CD8-positive, alpha-beta memory T cell (primary cell): ENCODE measurements at regions not wholly inside any gene's neighbourhood (a gene's known extent, or its start where the extent isn't known, plus 50 kb on each side); places are given as distances from the start of the nearest gene placed in this dataset.

ENCODE experiments used
- CTCF ChIA-PET: fragments of 350-600 bp; sonication (Branson Sonifier 250); formaldehyde crosslinking; loops from one replicate; lab custom pipeline; 2021; ENCODE audit warnings: antibody characterized with exemption; lab: Charles Lee
- POLR2A ChIA-PET: fragments of 350-600 bp; sonication (Branson Sonifier 250); formaldehyde crosslinking; loops from one replicate; lab custom pipeline; 2021; ENCODE audit warnings: antibody characterized with exemption; lab: Charles Lee
- DNase-seq, 5 donors: peaks; one replicate each; pipeline versions ENCODE4 v3.0.0 to v3.0.0-alpha.2; 2020 to 2022; ENCODE audit warnings: mixed read lengths in 1 of 5
- H3K27ac ChIP-seq: one replicate; pipeline ENCODE4 v1.7.0; 2013; ENCODE audit warnings: low read depth, mild to moderate bottlenecking, low read length, moderate library complexity
- H3K27me3 ChIP-seq: 2 replicates; pipeline ENCODE4 v1.7.0; 2013; ENCODE audit warnings: low read length, mild to moderate bottlenecking; ENCODE audit not compliant: insufficient read depth, poor library complexity, severe bottlenecking
- H3K36me3 ChIP-seq: 2 replicates; pipeline ENCODE4 v1.7.0; 2013; ENCODE audit warnings: mild to moderate bottlenecking, low read length, moderate library complexity; ENCODE audit not compliant: insufficient read depth
- H3K4me1 ChIP-seq: 2 replicates; pipeline ENCODE4 v1.7.0; 2013; ENCODE audit warnings: mild to moderate bottlenecking, low read length, moderate library complexity; ENCODE audit not compliant: insufficient read depth
- H3K4me3 ChIP-seq: 2 replicates; pipeline ENCODE4 v1.7.0; 2013; ENCODE audit warnings: mild to moderate bottlenecking, low read length
- H3K9me3 ChIP-seq: 2 replicates; pipeline ENCODE4 v1.7.0; 2013; ENCODE audit warnings: mild to moderate bottlenecking, low read length
- H3K27ac Mint-ChIP-seq, 8 donors: one replicate each; pipeline ENCODE4 v1.8.0; 2020 to 2021; ENCODE audit warnings: mixed read lengths in 8 of 8, mild to moderate bottlenecking in 6 of 8, inconsistent platforms in 3 of 8, moderate library complexity in 3 of 8
- H3K27me3 Mint-ChIP-seq, 2 donors: one replicate each; pipeline ENCODE4 v1.8.0; 2020 to 2021; ENCODE audit warnings: mixed read lengths in 2 of 2, mild to moderate bottlenecking in 1 of 2, moderate library complexity in 1 of 2
- H3K36me3 Mint-ChIP-seq, 3 donors: one replicate each; pipeline ENCODE4 v1.8.0; 2020 to 2021; ENCODE audit warnings: mixed read lengths in 3 of 3, inconsistent platforms in 1 of 3, mild to moderate bottlenecking in 1 of 3
- H3K4me1 Mint-ChIP-seq, 3 donors: one replicate each; pipeline ENCODE4 v1.8.0; 2020 to 2021; ENCODE audit warnings: mixed read lengths in 3 of 3, inconsistent platforms in 1 of 3, mild to moderate bottlenecking in 1 of 3
- H3K4me3 Mint-ChIP-seq, 7 donors: one replicate each; pipeline ENCODE4 v1.8.0; 2020 to 2021; ENCODE audit warnings: mixed read lengths in 7 of 7, mild to moderate bottlenecking in 6 of 7, moderate library complexity in 4 of 7, inconsistent platforms in 2 of 7
- H3K9me3 Mint-ChIP-seq, 5 donors: one replicate each; pipeline ENCODE4 v1.8.0; 2020 to 2022; ENCODE audit warnings: mixed read lengths in 5 of 5, mild to moderate bottlenecking in 3 of 5, moderate library complexity in 2 of 5, inconsistent platforms in 1 of 5

GRCh38 chr10:106450966-106451365, 713.5 kb downstream of the SORCS1 start:
- Mint-ChIP-seq H3K27me3 (no peaks in the 10 kb centered on the region), H3K4me3 (no peak overlapping the region), H3K9me3 (peaks cover 5 to 25% (median 10%) of the 10 kb centered on the region in 5 donors), H3K4me1 (no peaks in the 10 kb centered on the region), H3K27ac (no peak overlapping the region), H3K36me3 (no peaks in the 10 kb centered on the region)
- H3K4me3 ChIP-seq, result no peak overlapping the region
- no peak for DNase-seq
- no peaks in the 10 kb centered on the region for H3K36me3 ChIP-seq
- H3K27ac ChIP-seq, result no peak overlapping the region
- no peaks in the 10 kb centered on the region for H3K9me3 ChIP-seq
- H3K27me3 ChIP-seq, result no peaks in the 10 kb centered on the region
- ChIA-PET POLR2A (no interaction called here), CTCF (no interaction called here)
- no peaks in the 10 kb centered on the region for H3K4me1 ChIP-seq

GRCh38 chr10:106446920-106447319, 717.6 kb downstream of the SORCS1 start:
- Histone ChIP-seq H3K27me3 (no peaks in the 10 kb centered on the region), H3K36me3 (no peaks in the 10 kb centered on the region), H3K9me3 (no peaks in the 10 kb centered on the region), H3K4me1 (no peaks in the 10 kb centered on the region), H3K4me3 (no peak overlapping the region), H3K27ac (no peak overlapping the region)
- Mint-ChIP-seq H3K4me3 (no peak overlapping the region), H3K36me3 (no peaks in the 10 kb centered on the region), H3K4me1 (no peaks in the 10 kb centered on the region), H3K27ac (no peak overlapping the region), H3K27me3 (no peaks in the 10 kb centered on the region), H3K9me3 (peaks cover 8 to 28% (median 18%) of the 10 kb centered on the region in 5 donors)
- POLR2A ChIA-PET, result no interaction called here
- CTCF ChIA-PET, result no interaction called here
- DNase-seq, result no peak

GRCh38 chr10:106442223-106442622, 722.3 kb downstream of the SORCS1 start:
- POLR2A ChIA-PET, result no interaction called here

GRCh38 chr10:106440767-106441166, 723.7 kb downstream of the SORCS1 start:
- H3K27me3 ChIP-seq, result no peaks in the 10 kb centered on the region
- H3K4me3 ChIP-seq, result no peak overlapping the region
- no peak overlapping the region for H3K4me3 Mint-ChIP-seq
- no peaks in the 10 kb centered on the region for H3K36me3 Mint-ChIP-seq
- CTCF ChIA-PET, result no interaction called here
- peaks cover 3 to 21% (median 8%) of the 10 kb centered on the region in 5 donors for H3K9me3 Mint-ChIP-seq
- POLR2A ChIA-PET, result no interaction called here
- no peak overlapping the region for H3K27ac ChIP-seq
- DNase-seq, result no peak
- H3K27ac Mint-ChIP-seq, result no peak overlapping the region
- no peaks in the 10 kb centered on the region for H3K27me3 Mint-ChIP-seq
- no peaks in the 10 kb centered on the region for H3K4me1 Mint-ChIP-seq
- no peaks in the 10 kb centered on the region for H3K9me3 ChIP-seq
- no peaks in the 10 kb centered on the region for H3K4me1 ChIP-seq
- H3K36me3 ChIP-seq, result no peaks in the 10 kb centered on the region

More at GRCh38 chr10:106442223-106442622, 722.3 kb downstream of the SORCS1 start:
- no peaks in the 10 kb centered on the region for H3K27me3 Mint-ChIP-seq
- Histone ChIP-seq H3K27me3 (no peaks in the 10 kb centered on the region), H3K9me3 (no peaks in the 10 kb centered on the region), H3K4me1 (no peaks in the 10 kb centered on the region), H3K36me3 (no peaks in the 10 kb centered on the region), H3K27ac (no peak overlapping the region), H3K4me3 (no peak overlapping the region)
- no peaks in the 10 kb centered on the region for H3K36me3 Mint-ChIP-seq
- no peak overlapping the region for H3K27ac Mint-ChIP-seq
- no peaks in the 10 kb centered on the region for H3K4me1 Mint-ChIP-seq
- CTCF ChIA-PET, result no interaction called here
- peaks cover 3 to 27% (median 13%) of the 10 kb centered on the region in 5 donors for H3K9me3 Mint-ChIP-seq
- H3K4me3 Mint-ChIP-seq, result no peak overlapping the region
- DNase-seq, result no peak

GRCh38 chr10:106440355-106440754, 724.2 kb downstream of the SORCS1 start:
- Mint-ChIP-seq H3K27me3 (no peaks in the 10 kb centered on the region), H3K27ac (no peak overlapping the region), H3K4me1 (no peaks in the 10 kb centered on the region), H3K9me3 (peaks cover 3 to 21% (median 7%) of the 10 kb centered on the region in 5 donors), H3K36me3 (no peaks in the 10 kb centered on the region), H3K4me3 (no peak overlapping the region)
- Histone ChIP-seq H3K27me3 (no peaks in the 10 kb centered on the region), H3K27ac (no peak overlapping the region), H3K4me1 (no peaks in the 10 kb centered on the region), H3K9me3 (no peaks in the 10 kb centered on the region), H3K36me3 (no peaks in the 10 kb centered on the region), H3K4me3 (no peak overlapping the region)
- ChIA-PET POLR2A (no interaction called here), CTCF (no interaction called here)
- DNase-seq, result no peak

- Mint-ChIP-seq H3K4me1 (no peaks in the 10 kb centered on the region), H3K9me3 (peaks cover 0 to 16% (median 2%) of the 10 kb centered on the region in 5 donors), H3K36me3 (no peaks in the 10 kb centered on the region), H3K4me3 (no peak overlapping the region), H3K27ac (no peak overlapping the region), H3K27me3 (no peaks in the 10 kb centered on the region)
- H3K36me3 ChIP-seq, result no peaks in the 10 kb centered on the region
- no peaks in the 10 kb centered on the region for H3K27me3 ChIP-seq
- ChIA-PET CTCF (no interaction called here), POLR2A (no interaction called here)
- no peaks in the 10 kb centered on the region for H3K9me3 ChIP-seq
- H3K4me1 ChIP-seq, result no peaks in the 10 kb centered on the region
- no peak for DNase-seq
- H3K4me3 ChIP-seq, result no peak overlapping the region
- H3K27ac ChIP-seq, result no peak overlapping the region
Observed at GRCh38 chr10:106439366-106439765, 725.1 kb downstream of the SORCS1 start.

GRCh38 chr10:106438386-106438785, 726.1 kb downstream of the SORCS1 start:
- no peak overlapping the region for H3K27ac Mint-ChIP-seq
- no peaks in the 10 kb centered on the region for H3K4me1 Mint-ChIP-seq
- no peaks in the 10 kb centered on the region for H3K27me3 Mint-ChIP-seq

GRCh38 chr10:106436123-106436715, 728.3 kb downstream of the SORCS1 start:
- no peaks in the 10 kb centered on the region for H3K4me1 Mint-ChIP-seq
- H3K27ac Mint-ChIP-seq, result no peak overlapping the region
- Histone ChIP-seq H3K36me3 (no peaks in the 10 kb centered on the region), H3K9me3 (no peaks in the 10 kb centered on the region), H3K4me3 (no peak overlapping the region), H3K27ac (no peak overlapping the region), H3K27me3 (no peaks in the 10 kb centered on the region), H3K4me1 (no peaks in the 10 kb centered on the region)
- H3K4me3 Mint-ChIP-seq, result no peak overlapping the region
- DNase-seq, result no peak
- no peaks in the 10 kb centered on the region for H3K36me3 Mint-ChIP-seq
- POLR2A ChIA-PET, result no interaction called here
- H3K27me3 Mint-ChIP-seq, result no peaks in the 10 kb centered on the region
- CTCF ChIA-PET, result no interaction called here
- H3K9me3 Mint-ChIP-seq, result peaks cover 0 to 17% (median 6%) of the 10 kb centered on the region in 5 donors

More at GRCh38 chr10:106438386-106438785, 726.1 kb downstream of the SORCS1 start:
- POLR2A ChIA-PET, result no interaction called here
- no peaks in the 10 kb centered on the region for H3K9me3 ChIP-seq
- H3K4me3 Mint-ChIP-seq, result no peak overlapping the region
- DNase-seq, result no peak
- CTCF ChIA-PET, result no interaction called here
- H3K36me3 ChIP-seq, result no peaks in the 10 kb centered on the region
- no peak overlapping the region for H3K4me3 ChIP-seq
- no peaks in the 10 kb centered on the region for H3K4me1 ChIP-seq
- H3K27me3 ChIP-seq, result no peaks in the 10 kb centered on the region
- H3K27ac ChIP-seq, result no peak overlapping the region
- peaks cover 0 to 21% (median 2%) of the 10 kb centered on the region in 5 donors for H3K9me3 Mint-ChIP-seq
- H3K36me3 Mint-ChIP-seq, result no peaks in the 10 kb centered on the region
